Skeletal muscle satellite cell (primary cell): ENCODE measurements at regions not wholly inside any gene's neighbourhood (a gene's known extent, or its start where the extent isn't known, plus 50 kb on each side); places are given as distances from the start of the nearest gene placed in this dataset.

ENCODE experiments used
- H3K27me3 ChIP-seq: 2 replicates; pipeline ENCODE4 v1.7.0; 2013; ENCODE audit warnings: low read length; ENCODE audit not compliant: control insufficient read depth, insufficient read depth
- H3K36me3 ChIP-seq: 2 replicates; pipeline ENCODE4 v1.7.0; 2013; ENCODE audit warnings: mild to moderate bottlenecking, control low read depth, low read length; ENCODE audit not compliant: insufficient read depth
- H3K4me1 ChIP-seq: 2 replicates; pipeline ENCODE4 v1.7.0; 2013; ENCODE audit warnings: low read length; ENCODE audit not compliant: control insufficient read depth, insufficient read depth
- H3K4me2 ChIP-seq: 2 replicates; pipeline ENCODE4 v1.7.0; 2013; ENCODE audit warnings: mild to moderate bottlenecking, low read length
- H3K4me3 ChIP-seq: 2 replicates; pipeline ENCODE4 v1.7.0; 2013; ENCODE audit warnings: low read length
- H3K9ac ChIP-seq: 2 replicates; pipeline ENCODE4 v1.7.0; 2013; ENCODE audit warnings: mild to moderate bottlenecking, low read depth, low read length, moderate library complexity
- H3K9me3 ChIP-seq: replicated peaks from 2 replicates; pipeline ENCODE4 v1.7.0; 2013; ENCODE audit warnings: mild to moderate bottlenecking, control low read depth, low read length

DNA sequence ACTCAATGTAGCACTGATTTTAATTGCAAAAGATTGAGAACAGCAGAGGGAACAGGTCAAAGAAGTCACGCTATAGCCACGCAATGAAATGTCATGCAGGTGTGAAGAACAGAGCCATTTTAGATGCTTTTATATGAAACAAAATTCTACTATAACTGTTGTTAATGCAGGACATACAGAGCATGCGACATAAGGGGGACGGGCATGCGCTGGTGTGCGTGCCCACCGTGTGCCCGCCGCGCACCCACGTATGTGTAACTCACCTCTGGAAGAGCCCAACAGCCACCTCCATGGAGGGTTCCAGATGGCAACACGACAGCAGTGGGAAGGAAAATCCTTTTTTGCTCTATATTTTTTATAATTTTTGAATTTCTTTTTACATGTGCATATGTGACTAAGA lies 410.0 kb upstream of the RNF32 start:
- Histone ChIP-seq H3K36me3 (no peaks in the 10 kb centered on the region), H3K9me3 (peaks cover 20% of the 10 kb centered on the region), H3K4me2 (no peak overlapping the region), H3K9ac (no peak overlapping the region), H3K27me3 (no peaks in the 10 kb centered on the region), H3K4me3 (no peak overlapping the region), H3K4me1 (no peaks in the 10 kb centered on the region)

DNA sequence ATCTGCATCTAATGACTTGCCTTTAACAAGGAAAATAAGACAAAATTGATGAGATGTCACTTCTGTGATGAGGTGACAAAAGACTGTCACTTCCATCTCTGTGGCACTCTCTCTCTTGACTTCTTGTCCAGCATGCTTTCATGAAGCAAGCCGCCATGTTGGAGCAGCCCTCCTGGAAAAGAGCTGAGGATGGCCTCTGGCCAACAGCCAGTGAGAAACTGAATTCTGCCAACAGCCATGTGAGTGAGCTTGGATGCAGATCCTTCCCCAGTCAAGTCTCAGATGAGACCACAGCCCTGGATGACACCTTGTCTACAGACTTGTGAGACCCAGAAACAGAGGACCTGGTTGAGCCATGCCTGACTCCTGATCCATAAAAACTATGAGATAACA lies 412.6 kb upstream of the SHH start:
- no peaks in the 10 kb centered on the region for H3K36me3 ChIP-seq
- H3K4me2 ChIP-seq = no peak overlapping the region
- H3K9ac ChIP-seq = no peak overlapping the region
- no peaks in the 10 kb centered on the region for H3K4me1 ChIP-seq
- H3K4me3 ChIP-seq = no peak overlapping the region
- no peaks in the 10 kb centered on the region for H3K27me3 ChIP-seq
- peaks cover 19% of the 10 kb centered on the region for H3K9me3 ChIP-seq

DNA sequence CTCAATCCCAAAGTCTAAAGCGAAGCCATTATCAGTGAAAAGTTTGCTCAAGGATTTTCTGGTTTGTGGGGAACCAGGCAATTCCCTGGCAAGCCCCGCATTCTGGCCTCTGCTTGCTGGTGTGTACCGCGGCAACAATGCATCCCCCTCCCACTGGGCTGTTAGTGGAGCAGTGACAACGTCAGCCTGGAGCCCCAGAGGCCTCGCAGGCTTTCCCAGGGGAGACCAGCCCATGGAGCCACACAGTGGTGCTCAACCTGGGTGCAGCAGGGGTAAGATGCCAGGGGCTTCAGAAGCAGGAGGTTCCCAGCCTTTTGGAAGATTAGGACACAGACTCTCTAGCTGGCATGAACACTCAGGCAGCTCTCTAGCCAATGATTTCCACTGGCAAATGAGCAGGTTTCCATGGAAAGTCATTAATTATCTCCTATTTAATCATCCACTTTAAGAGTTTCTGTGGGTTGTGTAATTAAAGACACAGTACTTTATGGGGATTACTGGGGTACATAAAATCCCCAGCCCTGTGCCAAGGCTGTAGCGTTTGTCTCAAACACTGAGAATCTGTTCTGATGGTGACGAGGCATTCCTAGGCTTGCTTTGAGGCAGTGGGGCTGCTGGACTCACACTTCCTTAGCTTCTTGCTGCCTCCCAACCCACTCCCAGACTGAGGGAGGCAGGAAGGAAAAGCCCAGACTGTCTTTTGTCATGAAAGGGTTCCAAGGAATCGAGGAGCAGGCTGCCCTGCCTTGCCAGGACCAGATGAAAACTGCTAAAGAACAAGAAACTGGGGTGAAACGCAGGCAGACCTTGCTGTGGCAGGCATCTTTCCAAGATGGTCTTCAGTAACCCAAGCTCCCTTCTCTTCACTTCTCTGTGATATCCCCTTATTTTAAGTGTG lies 411.9 kb upstream of the SHH start:
- Histone ChIP-seq H3K4me2 (no peak overlapping the region), H3K36me3 (no peaks in the 10 kb centered on the region), H3K4me1 (no peaks in the 10 kb centered on the region), H3K27me3 (no peaks in the 10 kb centered on the region), H3K9me3 (peaks cover 18% of the 10 kb centered on the region), H3K4me3 (no peak overlapping the region), H3K9ac (no peak overlapping the region)

DNA sequence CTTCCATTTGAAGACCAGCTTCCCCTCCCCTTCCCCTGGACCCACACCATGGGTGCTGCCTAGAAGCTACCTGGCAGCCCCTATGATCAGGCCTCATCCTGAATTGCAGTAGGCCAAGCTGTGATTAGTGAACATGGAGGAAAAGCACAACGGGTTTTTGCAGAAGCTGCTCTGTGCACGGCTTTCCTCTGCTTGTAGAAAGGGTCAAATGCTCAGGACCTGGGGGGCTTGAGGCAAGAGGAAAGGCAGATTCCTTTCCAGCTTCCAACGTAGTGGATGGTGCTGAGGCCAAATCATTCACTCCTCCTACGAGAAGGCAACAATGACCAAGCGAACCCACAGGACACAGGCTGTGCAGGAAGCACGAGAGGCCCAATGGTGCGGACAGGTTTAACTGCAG lies 410.3 kb upstream of the SHH start:
- H3K4me1 ChIP-seq = no peaks in the 10 kb centered on the region
- H3K9ac ChIP-seq = no peak overlapping the region
- H3K9me3 ChIP-seq = peaks cover 14% of the 10 kb centered on the region
- H3K4me2 ChIP-seq = no peak overlapping the region
- H3K27me3 ChIP-seq = no peaks in the 10 kb centered on the region
- H3K4me3 ChIP-seq = no peak overlapping the region
- H3K36me3 ChIP-seq = no peaks in the 10 kb centered on the region

DNA sequence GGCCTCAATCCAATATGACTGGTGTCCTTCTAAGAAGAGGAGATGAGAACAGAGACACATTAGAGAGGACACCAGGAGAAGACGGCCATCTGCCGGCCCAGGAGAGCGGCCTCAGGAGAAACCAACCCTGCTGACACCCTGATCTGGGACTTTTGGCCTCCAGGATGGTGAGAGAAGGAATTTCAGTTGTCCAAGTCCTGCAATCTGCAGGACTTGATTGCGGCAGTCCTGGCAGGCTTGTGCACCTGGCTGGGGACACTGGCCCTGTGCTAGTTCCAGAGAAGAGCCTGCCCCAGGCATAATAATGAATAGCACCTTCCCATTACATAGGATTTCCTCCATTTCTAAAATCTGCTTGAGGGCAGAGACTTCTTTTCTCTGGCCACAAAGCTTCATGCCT lies 409.9 kb upstream of the SHH start:
- Histone ChIP-seq H3K4me2 (no peak overlapping the region), H3K9ac (no peak overlapping the region), H3K27me3 (no peaks in the 10 kb centered on the region), H3K4me3 (no peak overlapping the region), H3K4me1 (no peaks in the 10 kb centered on the region), H3K36me3 (no peaks in the 10 kb centered on the region), H3K9me3 (peaks cover 14% of the 10 kb centered on the region)

DNA sequence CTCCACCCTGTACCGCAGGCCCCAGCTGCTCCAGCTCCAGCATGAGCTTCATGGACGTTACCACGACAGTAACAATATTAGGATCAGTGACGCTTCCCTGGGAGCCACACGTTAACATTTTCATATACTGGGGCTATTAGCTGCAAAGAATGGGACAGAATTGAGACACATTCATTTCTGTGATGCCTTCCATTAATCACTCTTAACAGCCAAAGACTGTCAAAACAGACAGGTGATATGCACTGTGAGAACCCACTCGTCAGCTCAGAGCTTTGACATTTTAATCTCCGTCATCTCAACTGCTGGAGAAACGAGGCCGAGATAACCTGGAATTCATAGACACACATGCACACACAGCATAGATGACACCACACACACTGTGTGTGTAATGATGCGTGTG lies 408.4 kb upstream of the SHH start:
- no peak overlapping the region for H3K4me3 ChIP-seq
- H3K36me3 ChIP-seq = no peaks in the 10 kb centered on the region
- no peak overlapping the region for H3K4me2 ChIP-seq
- no peaks in the 10 kb centered on the region for H3K4me1 ChIP-seq
- H3K9ac ChIP-seq = no peak overlapping the region
- no peaks in the 10 kb centered on the region for H3K27me3 ChIP-seq
- peaks cover 14% of the 10 kb centered on the region for H3K9me3 ChIP-seq

DNA sequence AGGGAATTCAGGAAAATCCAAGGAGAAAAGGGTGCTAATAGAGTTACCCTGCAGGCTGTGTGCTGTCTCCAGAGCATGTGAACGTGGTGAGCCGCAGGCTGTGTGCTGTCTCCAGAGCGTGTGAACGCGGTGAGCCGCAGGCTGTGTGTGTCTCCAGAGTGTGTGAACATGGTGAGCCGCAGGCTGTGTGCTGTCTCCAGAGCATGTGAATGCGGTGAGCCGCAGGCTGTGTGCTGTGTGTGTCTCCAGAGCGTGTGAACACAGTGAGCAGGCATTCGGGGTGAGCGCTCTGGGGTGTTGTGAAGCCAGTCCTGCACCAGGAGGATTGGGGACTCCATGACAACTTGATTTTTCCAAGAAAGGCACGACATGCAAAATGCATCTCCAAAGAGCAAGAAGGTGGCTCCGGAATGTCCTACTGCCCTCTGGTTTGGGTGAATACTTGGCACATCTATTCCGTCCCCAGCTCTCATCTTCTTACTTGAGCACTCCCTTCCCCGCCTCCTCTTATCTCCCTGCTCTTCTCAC lies 407.9 kb upstream of the SHH start:
- Histone ChIP-seq H3K9ac (no peak overlapping the region), H3K36me3 (no peaks in the 10 kb centered on the region), H3K27me3 (no peaks in the 10 kb centered on the region), H3K4me1 (no peaks in the 10 kb centered on the region), H3K9me3 (peaks cover 14% of the 10 kb centered on the region), H3K4me3 (no peak overlapping the region), H3K4me2 (no peak overlapping the region)

DNA sequence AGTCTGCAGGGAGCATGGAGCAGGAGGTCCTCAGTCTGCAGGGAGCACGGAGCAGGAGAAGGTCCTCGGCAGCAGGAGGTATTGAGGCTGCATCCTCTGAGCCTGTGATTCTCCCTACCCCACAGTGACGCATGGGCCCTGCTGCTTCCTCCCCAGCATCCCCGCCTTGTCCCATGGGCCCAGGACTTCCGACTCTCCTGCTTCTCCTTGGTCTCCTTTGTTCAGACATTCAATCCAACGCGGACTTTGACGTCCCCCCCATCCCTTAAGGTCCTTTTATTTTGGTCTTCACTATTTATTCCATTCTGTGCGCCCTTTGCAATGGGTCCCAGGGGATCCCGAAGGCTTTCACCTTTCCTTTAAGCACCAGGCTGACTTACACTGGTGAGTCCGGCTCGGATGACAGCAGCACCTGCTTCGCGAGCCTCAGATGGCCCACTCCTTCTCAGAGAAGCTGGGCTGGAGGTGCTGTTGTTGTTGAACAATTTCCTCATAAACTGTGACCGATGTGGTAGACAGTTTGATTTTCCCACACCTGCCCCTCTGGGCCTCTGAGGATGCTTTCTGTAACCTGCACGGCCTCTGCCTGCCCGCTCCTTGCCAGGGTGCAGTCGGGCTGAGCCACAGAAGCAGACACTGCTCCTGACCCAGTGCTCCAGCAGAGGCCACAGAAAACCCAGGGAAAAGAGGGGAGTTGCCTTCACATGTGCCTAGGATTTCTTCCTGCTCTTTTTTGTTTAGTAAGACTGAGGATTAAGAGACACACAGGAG lies 407.2 kb upstream of the SHH start:
- H3K9ac ChIP-seq = no peak overlapping the region
- H3K4me1 ChIP-seq = no peaks in the 10 kb centered on the region
- no peak overlapping the region for H3K4me2 ChIP-seq
- peaks cover 9% of the 10 kb centered on the region for H3K9me3 ChIP-seq
- no peak overlapping the region for H3K4me3 ChIP-seq
- H3K27me3 ChIP-seq = no peaks in the 10 kb centered on the region
- no peaks in the 10 kb centered on the region for H3K36me3 ChIP-seq

DNA sequence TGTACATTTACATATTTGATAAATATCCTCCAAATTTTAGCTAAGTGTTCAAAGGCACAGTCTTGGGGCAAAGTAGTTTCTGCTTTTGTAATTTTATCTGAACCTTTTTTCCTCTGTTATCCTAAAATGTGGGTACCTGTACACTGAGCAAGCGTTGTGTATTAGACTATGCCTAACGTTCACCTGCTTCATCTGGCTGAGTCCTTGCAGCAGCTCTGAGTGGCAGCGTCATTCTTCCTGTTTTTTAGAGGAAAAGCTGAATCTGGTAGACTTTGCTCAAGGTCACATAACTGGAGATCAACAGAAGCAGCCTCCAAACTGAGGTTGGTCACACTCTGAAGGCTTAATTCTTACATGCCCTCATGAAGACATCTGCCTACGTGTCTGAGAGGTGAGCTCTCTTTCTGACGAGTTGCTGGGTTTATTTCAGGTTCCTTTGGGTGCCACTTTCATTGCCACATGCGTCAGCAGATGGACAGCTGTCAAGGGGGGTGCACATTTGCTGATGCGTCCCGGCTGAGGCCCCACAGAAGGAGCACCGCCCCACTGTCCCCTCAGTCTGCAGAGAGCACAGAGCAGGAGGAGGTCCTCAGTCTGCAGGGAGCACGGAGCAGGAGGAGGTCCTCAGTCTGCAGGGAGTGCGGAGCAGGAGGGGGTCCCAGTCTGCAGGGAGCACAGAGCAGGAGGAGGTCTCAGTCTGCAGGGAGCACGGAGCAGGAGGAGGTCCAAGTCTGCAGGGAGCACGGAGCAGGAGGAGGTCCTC lies 406.5 kb upstream of the SHH start:
- Histone ChIP-seq H3K4me1 (no peaks in the 10 kb centered on the region), H3K4me2 (no peak overlapping the region), H3K9me3 (peaks cover 9% of the 10 kb centered on the region), H3K36me3 (no peaks in the 10 kb centered on the region), H3K27me3 (no peaks in the 10 kb centered on the region), H3K4me3 (no peak overlapping the region), H3K9ac (no peak overlapping the region)

DNA sequence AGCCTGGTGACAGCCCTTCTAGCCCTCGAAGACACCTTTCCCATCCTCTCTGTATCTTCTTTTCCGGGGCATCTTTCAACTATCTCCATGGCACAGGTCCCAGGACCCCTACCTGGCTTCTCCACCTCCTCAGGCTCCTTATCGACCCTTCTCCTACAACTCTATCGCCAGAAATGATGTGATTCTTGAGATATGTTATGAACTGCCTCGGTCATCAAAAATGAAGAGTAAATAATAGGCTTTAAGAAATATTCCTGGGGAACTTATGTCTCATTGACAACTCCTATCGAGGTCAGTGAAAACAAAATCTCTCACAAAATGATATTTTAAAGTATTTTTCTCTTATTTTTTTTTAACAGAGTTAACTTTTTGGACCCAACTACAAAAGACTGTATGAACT lies 405.5 kb upstream of the SHH start:
- H3K9ac ChIP-seq = no peak overlapping the region
- H3K4me1 ChIP-seq = no peaks in the 10 kb centered on the region
- H3K4me3 ChIP-seq = no peak overlapping the region
- H3K9me3 ChIP-seq = peaks cover 9% of the 10 kb centered on the region
- H3K36me3 ChIP-seq = no peaks in the 10 kb centered on the region
- H3K27me3 ChIP-seq = no peaks in the 10 kb centered on the region
- H3K4me2 ChIP-seq = no peak overlapping the region

DNA sequence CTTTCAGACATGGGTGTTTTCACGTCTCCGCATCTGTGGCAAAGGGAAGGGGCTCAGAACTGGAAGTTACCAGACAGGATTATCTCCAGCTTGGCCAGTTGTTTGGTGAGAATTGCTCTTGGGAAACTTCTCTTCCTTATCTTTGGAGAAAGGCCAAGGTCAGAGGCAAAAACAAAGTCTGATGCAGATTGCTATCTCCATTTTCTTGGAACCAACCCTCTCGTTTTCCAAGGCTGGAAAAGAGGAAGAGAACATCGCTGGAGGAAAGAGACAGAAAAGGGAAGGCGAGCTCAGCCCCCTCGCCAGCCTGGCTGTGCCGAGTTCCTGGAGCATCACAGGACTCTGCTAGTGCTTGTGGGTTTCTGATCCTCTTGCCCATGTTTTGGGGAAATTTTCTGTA lies 396.8 kb upstream of the SHH start:
- H3K27me3 ChIP-seq = no peaks in the 10 kb centered on the region
- H3K4me1 ChIP-seq = no peaks in the 10 kb centered on the region
- no peaks in the 10 kb centered on the region for H3K36me3 ChIP-seq
- no peak overlapping the region for H3K4me2 ChIP-seq
- peaks cover 10% of the 10 kb centered on the region for H3K9me3 ChIP-seq
- H3K4me3 ChIP-seq = no peak overlapping the region
- no peak overlapping the region for H3K9ac ChIP-seq
